H9 (cell line): ENCODE measurements at regions not wholly inside any gene's neighbourhood (a gene's known extent, or its start where the extent isn't known, plus 50 kb on each side); places are given as distances from the start of the nearest gene placed in this dataset.

Source experiments
- DNase-seq: peaks from one replicate; pipeline ENCODE4 v3.0.0-alpha.2; 2017
- H2AFZ ChIP-seq: one replicate; pipeline ENCODE4 v1.6.1; 2013; ENCODE audit warnings: mild to moderate bottlenecking, low read length, control low read depth, moderate library complexity
- H2AK5ac ChIP-seq: 2 replicates; pipeline ENCODE4 v1.6.1; 2013; ENCODE audit warnings: low read length, control low read depth, mixed read lengths; ENCODE audit not compliant: insufficient read length
- H2BK120ac ChIP-seq: one replicate; pipeline ENCODE4 v1.6.1; 2013; ENCODE audit warnings: low read depth, mild to moderate bottlenecking, low read length, control low read depth, inconsistent platforms; ENCODE audit not compliant: poor library complexity, severe bottlenecking
- H2BK12ac ChIP-seq: 2 replicates; pipeline ENCODE4 v1.6.1; 2013; ENCODE audit warnings: low read length, control low read depth, mixed read lengths, low read depth; ENCODE audit not compliant: insufficient read length
- H2BK15ac ChIP-seq: 2 replicates; pipeline ENCODE4 v1.6.1; 2013; ENCODE audit warnings: low read depth, low read length, control low read depth
- H2BK20ac ChIP-seq: one replicate; pipeline ENCODE4 v1.6.1; 2013; ENCODE audit warnings: low read depth, mild to moderate bottlenecking, low read length, control low read depth, inconsistent platforms; ENCODE audit not compliant: poor library complexity, severe bottlenecking
- H2BK5ac ChIP-seq: 2 replicates; pipeline ENCODE4 v1.6.1; 2013; ENCODE audit warnings: low read length, control low read depth, mixed read lengths; ENCODE audit not compliant: insufficient read length
- H3K14ac ChIP-seq: 2 replicates; pipeline ENCODE4 v1.6.1; 2013; ENCODE audit warnings: low read length, control low read depth; ENCODE audit not compliant: insufficient read depth
- H3K18ac ChIP-seq: 2 replicates; pipeline ENCODE4 v1.6.1; 2013; ENCODE audit warnings: low read depth, mild to moderate bottlenecking, mixed read lengths, low read length, control low read depth; ENCODE audit not compliant: insufficient read length
- H3K23ac ChIP-seq: 2 replicates; pipeline ENCODE4 v1.6.1; 2013; ENCODE audit warnings: low read length, control low read depth, mixed read lengths, low read depth; ENCODE audit not compliant: insufficient read length
- H3K23me2 ChIP-seq: 2 replicates; pipeline ENCODE4 v1.6.1; 2013; ENCODE audit warnings: low read depth, mild to moderate bottlenecking, mixed read lengths, low read length, control low read depth; ENCODE audit not compliant: insufficient read length, poor library complexity, severe bottlenecking
- H3K27ac ChIP-seq: 2 replicates; pipeline ENCODE4 v1.5.1; 2013; ENCODE audit warnings: low read length, control low read depth, mixed read lengths, low read depth; ENCODE audit not compliant: insufficient read length
- H3K27me3 ChIP-seq: 2 replicates; pipeline ENCODE4 v1.6.1; 2013; ENCODE audit warnings: low read length, control low read depth, inconsistent platforms; ENCODE audit not compliant: insufficient read depth
- H3K4ac ChIP-seq: 2 replicates; pipeline ENCODE4 v1.6.1; 2013; ENCODE audit warnings: low read depth, mild to moderate bottlenecking, control low read depth, inconsistent platforms, low read length, moderate library complexity
- H3K4me1 ChIP-seq: 2 replicates; pipeline ENCODE4 v1.6.1; 2013; ENCODE audit warnings: low read length, control low read depth, inconsistent platforms; ENCODE audit not compliant: insufficient read depth
- H3K4me2 ChIP-seq: 2 replicates; pipeline ENCODE4 v1.6.1; 2013; ENCODE audit warnings: low read length, control low read depth, mixed read lengths; ENCODE audit not compliant: insufficient read length, insufficient read depth
- H3K56ac ChIP-seq: 2 replicates; pipeline ENCODE4 v1.6.1; 2013; ENCODE audit warnings: low read depth, mild to moderate bottlenecking, mixed read lengths, low read length, control low read depth; ENCODE audit not compliant: insufficient read length
- H3K79me1 ChIP-seq: 2 replicates; pipeline ENCODE4 v1.6.1; 2013; ENCODE audit warnings: low read depth, mild to moderate bottlenecking, moderate library complexity, low read length, control low read depth, inconsistent platforms; ENCODE audit not compliant: insufficient read depth, poor library complexity, severe bottlenecking
- H3K79me2 ChIP-seq: 2 replicates; pipeline ENCODE4 v1.6.1; 2013; ENCODE audit warnings: low read length, control low read depth, inconsistent platforms; ENCODE audit not compliant: insufficient read depth
- H3K9ac ChIP-seq: 2 replicates; pipeline ENCODE4 v1.6.1; 2013; ENCODE audit warnings: low read length, control low read depth, mixed read lengths; ENCODE audit not compliant: insufficient read length; ENCODE audit errors: extremely low read depth
- H3K9me3 ChIP-seq: one replicate; pipeline ENCODE4 v1.6.1; 2013; ENCODE audit warnings: low read depth, low read length, inconsistent platforms; ENCODE audit not compliant: control insufficient read depth
- H3T11ph ChIP-seq: one replicate; pipeline ENCODE4 v1.6.1; 2013; ENCODE audit warnings: mild to moderate bottlenecking, low read length, control low read depth, inconsistent platforms
- H4K20me1 ChIP-seq: one replicate; pipeline ENCODE4 v1.6.1; 2013; ENCODE audit not compliant: control insufficient read depth, insufficient read length, insufficient read depth
- H4K5ac ChIP-seq: 2 replicates; pipeline ENCODE4 v1.6.1; 2013; ENCODE audit warnings: low read depth, mild to moderate bottlenecking, mixed read lengths, low read length, control low read depth; ENCODE audit not compliant: insufficient read length
- H4K8ac ChIP-seq: replicated peaks from 2 replicates; pipeline ENCODE4 v1.6.1; 2013; ENCODE audit warnings: low read length, control low read depth, mixed read lengths, low read depth; ENCODE audit not compliant: insufficient read length
- H4K91ac ChIP-seq: 2 replicates; pipeline ENCODE4 v1.6.1; 2013; ENCODE audit warnings: low read depth, mild to moderate bottlenecking, moderate library complexity, mixed read lengths, low read length, control low read depth; ENCODE audit not compliant: insufficient read length
- H3K27ac Mint-ChIP-seq, 3 experiments: 2 replicates in 2 of 3; 3 replicates in 1 of 3; pipeline ENCODE4 v1.8.0; 2020 to 2021; ENCODE audit warnings: mixed read lengths in 3 of 3, mild to moderate bottlenecking in 1 of 3, moderate library complexity in 1 of 3
- H3K27me3 Mint-ChIP-seq: 2 replicates; pipeline ENCODE4 v1.8.0; 2021; ENCODE audit warnings: low read depth, mild to moderate bottlenecking, moderate library complexity, mixed read lengths
- H3K36me3 Mint-ChIP-seq, 3 experiments: 2 replicates in 2 of 3; 3 replicates in 1 of 3; pipeline ENCODE4 v1.8.0; 2020 to 2021; ENCODE audit warnings: low read depth in 3 of 3, mixed read lengths in 3 of 3; ENCODE audit not compliant: insufficient read depth in 1 of 3
- H3K4me1 Mint-ChIP-seq, 2 experiments: 2 replicates each; pipeline ENCODE4 v1.8.0; 2020; ENCODE audit warnings: mixed read lengths in 2 of 2
- H3K4me3 Mint-ChIP-seq, 2 experiments: 2 replicates in 1 of 2; 3 replicates in 1 of 2; pipeline ENCODE4 v1.8.0; 2020 to 2021; ENCODE audit warnings: mild to moderate bottlenecking in 2 of 2, mixed read lengths in 2 of 2, moderate library complexity in 1 of 2
- H3K9me3 Mint-ChIP-seq, 2 experiments: 2 replicates in 1 of 2; 3 replicates in 1 of 2; pipeline ENCODE4 v1.8.0; 2020; ENCODE audit warnings: mild to moderate bottlenecking in 2 of 2, mixed read lengths in 2 of 2, moderate library complexity in 1 of 2
- WGBS: extraction: QIAGEN DNeasy Blood & Tissue Kit; methylation state at CpG from one replicate; pipeline ENCODE4 v1.1.7; 2013; ENCODE audit warnings: missing lambda C conversion rate, low lambda C conversion rate, mixed read lengths; ENCODE audit not compliant: insufficient read length; ENCODE audit errors: extremely low coverage; 5-methylcytosine and 5-hydroxymethylcytosine counted together
- TF ChIP-seq, protein P1 (sequence below): fragments of 200-600 bp; sonication (generic); conservative IDR thresholded peaks from 3 replicates; pipeline ENCODE4 v1.8.0; 2021; ENCODE audit warnings: antibody characterized with exemption, mild to moderate bottlenecking

DNA sequence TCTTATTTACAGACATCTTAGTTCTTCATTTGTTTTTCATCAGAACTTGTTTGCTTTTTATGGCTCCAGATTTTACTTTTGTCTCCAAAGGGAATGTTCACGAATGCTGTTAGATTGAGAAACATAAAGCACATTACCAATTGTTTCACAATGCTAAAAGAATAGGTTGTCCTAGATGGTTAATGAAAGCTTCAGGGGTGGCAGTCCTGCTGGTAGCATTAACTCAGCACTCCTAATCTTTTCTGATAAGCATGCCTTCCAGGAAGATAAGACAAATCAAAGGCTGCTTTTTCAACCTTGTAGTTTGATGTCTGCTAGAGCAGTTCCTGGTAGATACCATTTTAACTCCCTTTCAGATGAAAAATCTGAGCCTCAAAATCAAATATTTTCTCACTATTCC lies 619.4 kb downstream of the PYDC2 start:
- DNase-seq, result no peak
- no peaks in the 10 kb centered on the region for H3K9me3 ChIP-seq
- no peak overlapping the region for H4K91ac ChIP-seq
- H3K4ac ChIP-seq, result no peak overlapping the region
- no peak overlapping the region for H2BK5ac ChIP-seq
- H3K27me3 ChIP-seq, result no peaks in the 10 kb centered on the region
- no peaks in the 10 kb centered on the region for H3K23me2 ChIP-seq
- H4K5ac ChIP-seq, result no peak overlapping the region
- H3K4me2 ChIP-seq, result no peak overlapping the region
- Mint-ChIP-seq H3K9me3 (peaks cover 8 to 10% of the 10 kb centered on the region in 2 experiments; a peak in 4 of 5 replicates), H3K4me1 (peaks cover 16 to 18% of the 10 kb centered on the region in 2 experiments), H3K36me3 (peaks cover 0 to 10% (median 3%) of the 10 kb centered on the region in 3 experiments; a peak in 4 of 7 replicates), H3K27ac (no peak overlapping the region), H3K4me3 (no peak overlapping the region), H3K27me3 (no peaks in the 10 kb centered on the region)
- no peaks in the 10 kb centered on the region for H4K20me1 ChIP-seq
- no peak overlapping the region for H3K18ac ChIP-seq
- no peak overlapping the region for H4K8ac ChIP-seq
- H3K23ac ChIP-seq, result no peak overlapping the region
- H3K79me1 ChIP-seq, result no peaks in the 10 kb centered on the region
- TF ChIP-seq, protein P1, sequence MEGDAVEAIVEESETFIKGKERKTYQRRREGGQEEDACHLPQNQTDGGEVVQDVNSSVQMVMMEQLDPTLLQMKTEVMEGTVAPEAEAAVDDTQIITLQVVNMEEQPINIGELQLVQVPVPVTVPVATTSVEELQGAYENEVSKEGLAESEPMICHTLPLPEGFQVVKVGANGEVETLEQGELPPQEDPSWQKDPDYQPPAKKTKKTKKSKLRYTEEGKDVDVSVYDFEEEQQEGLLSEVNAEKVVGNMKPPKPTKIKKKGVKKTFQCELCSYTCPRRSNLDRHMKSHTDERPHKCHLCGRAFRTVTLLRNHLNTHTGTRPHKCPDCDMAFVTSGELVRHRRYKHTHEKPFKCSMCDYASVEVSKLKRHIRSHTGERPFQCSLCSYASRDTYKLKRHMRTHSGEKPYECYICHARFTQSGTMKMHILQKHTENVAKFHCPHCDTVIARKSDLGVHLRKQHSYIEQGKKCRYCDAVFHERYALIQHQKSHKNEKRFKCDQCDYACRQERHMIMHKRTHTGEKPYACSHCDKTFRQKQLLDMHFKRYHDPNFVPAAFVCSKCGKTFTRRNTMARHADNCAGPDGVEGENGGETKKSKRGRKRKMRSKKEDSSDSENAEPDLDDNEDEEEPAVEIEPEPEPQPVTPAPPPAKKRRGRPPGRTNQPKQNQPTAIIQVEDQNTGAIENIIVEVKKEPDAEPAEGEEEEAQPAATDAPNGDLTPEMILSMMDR, result no peak
- H2AFZ ChIP-seq, result no peak overlapping the region
- no CpG with 5 or more reads among the region's 1 CpG for WGBS
- no peak overlapping the region for H2BK15ac ChIP-seq
- H3K79me2 ChIP-seq, result no peaks in the 10 kb centered on the region
- no peak overlapping the region for H3K14ac ChIP-seq
- H3K56ac ChIP-seq, result no peak overlapping the region
- no peak overlapping the region for H3K9ac ChIP-seq
- no peak overlapping the region for H2BK120ac ChIP-seq
- H2AK5ac ChIP-seq, result no peak overlapping the region
- H3K4me1 ChIP-seq, result no peaks in the 10 kb centered on the region; the same call in 1 of the 2 replicates
- H2BK20ac ChIP-seq, result no peak overlapping the region
- no peak overlapping the region for H3K27ac ChIP-seq
- no peak overlapping the region for H3T11ph ChIP-seq
- no peak overlapping the region for H2BK12ac ChIP-seq
